T47D (cell line): ENCODE measurements at regions not wholly inside any gene's neighbourhood (a gene's known extent, or its start where the extent isn't known, plus 50 kb on each side); places are given as distances from the start of the nearest gene placed in this dataset.
"Not testable (repeated sequence)": the region's sequence is repeated elsewhere in the genome, so short reads cannot be mapped to it uniquely, and the experiment has no call there.

Experiments
- DNase-seq, 2 experiments: peaks; one replicate each; pipeline versions ENCODE4 v3.0.0 to v3.0.0-alpha.2; 2011 to 2012; ENCODE audit warnings: low read depth in 1 of 2, low spot score in 1 of 2
- JUND ChIP-seq: IDR thresholded peaks from 2 replicates; pipeline ENCODE4 v1.6.1; 2012; ENCODE audit warnings: low read depth
- in situ Hi-C: cut with HindIII; loops from 2 replicates; pipeline ENCODE4 v1.10.0; 2016; ENCODE audit warnings: low sequenced_read_pairs, low pct_unique_long_range_greater_than_20kb

- in situ Hi-C loops: no loop called here
- no peak for TF ChIP-seq JUND
- DNase-seq: peak in 1 of 2 experiments; percentile 11
Measured at GRCh38 chr4:96390404-96390803, 550.5 kb downstream of the PDHA2 start.

- no peak for TF ChIP-seq JUND
- in situ Hi-C loops: no loop called here
- DNase-seq: no peak
Measured at GRCh38 chr4:96395747-96396146, 555.9 kb downstream of the PDHA2 start.

GRCh38 chr4:96406742-96407141, 566.8 kb downstream of the PDHA2 start:
- in situ Hi-C loops: no loop called here
- TF ChIP-seq JUND: no peak
- no peak for DNase-seq

- no peak for TF ChIP-seq JUND
- in situ Hi-C loops: no loop called here
- DNase-seq: no peak
Measured at GRCh38 chr4:96407225-96407624, 567.3 kb downstream of the PDHA2 start.

GRCh38 chr4:96407738-96408463, 568.0 kb downstream of the PDHA2 start:
- in situ Hi-C loops: no loop called here
- no peak for DNase-seq
- TF ChIP-seq JUND: no peak

GRCh38 chr4:96414853-96415252, 575.0 kb downstream of the PDHA2 start:
- in situ Hi-C loops, DNase-seq: not testable (repeated sequence)

- no peak for TF ChIP-seq JUND
- no peak for DNase-seq
- in situ Hi-C loops: no loop called here
Measured at GRCh38 chr4:96429657-96430056, 589.8 kb downstream of the PDHA2 start.

- DNase-seq: no peak
- TF ChIP-seq JUND: no peak
- in situ Hi-C loops: no loop called here
Measured at GRCh38 chr4:96431094-96431493, 591.2 kb downstream of the PDHA2 start.

- no peak for TF ChIP-seq JUND
- no peak for DNase-seq
- in situ Hi-C loops: no loop called here
Measured at GRCh38 chr4:96448315-96448872, 608.5 kb downstream of the PDHA2 start.

GRCh38 chr4:96455045-96455720, 615.3 kb downstream of the PDHA2 start:
- in situ Hi-C loops: no loop called here
- TF ChIP-seq JUND: no peak
- DNase-seq: no peak

- in situ Hi-C loops, DNase-seq: not testable (repeated sequence)
Measured at GRCh38 chr4:96458031-96458430, 618.1 kb downstream of the PDHA2 start.

- no peak for TF ChIP-seq JUND
- no peak for DNase-seq
- in situ Hi-C loops: no loop called here
Measured at GRCh38 chr4:96459105-96459504, 619.2 kb downstream of the PDHA2 start.

- no peak for DNase-seq
- in situ Hi-C loops: no loop called here
- TF ChIP-seq JUND: no peak
Measured at GRCh38 chr4:96465834-96466233, 625.9 kb downstream of the PDHA2 start.
